Neuronal stem cell (in vitro differentiated cells): ENCODE measurements at regions not wholly inside any gene's neighbourhood (a gene's known extent, or its start where the extent isn't known, plus 50 kb on each side); places are given as distances from the start of the nearest gene placed in this dataset.

Source experiments
- DNase-seq: peaks from one replicate; pipeline ENCODE4 v3.0.0-alpha.2; 2013; ENCODE audit warnings: low spot score
- H2AFZ ChIP-seq: one replicate; pipeline ENCODE4 v1.6.1; 2013; ENCODE audit warnings: mild to moderate bottlenecking, low read length, inconsistent platforms
- H2AK5ac ChIP-seq: 2 replicates; pipeline ENCODE4 v1.6.1; 2013; ENCODE audit warnings: low read depth, mild to moderate bottlenecking, inconsistent platforms, low read length, moderate library complexity, mixed read lengths
- H2BK120ac ChIP-seq: 2 replicates; pipeline ENCODE4 v1.6.1; 2013; ENCODE audit warnings: low read depth, mild to moderate bottlenecking, inconsistent platforms, low read length, moderate library complexity, mixed read lengths
- H2BK12ac ChIP-seq: one replicate; pipeline ENCODE4 v1.6.1; 2013; ENCODE audit warnings: low read length, inconsistent platforms
- H2BK15ac ChIP-seq: 2 replicates; pipeline ENCODE4 v1.6.1; 2013; ENCODE audit warnings: mild to moderate bottlenecking, low read length, inconsistent platforms, mixed read lengths
- H2BK5ac ChIP-seq: one replicate; pipeline ENCODE4 v1.6.1; 2013; ENCODE audit warnings: inconsistent platforms, mild to moderate bottlenecking, low read length, moderate library complexity
- H3K14ac ChIP-seq: one replicate; pipeline ENCODE4 v1.6.1; 2013; ENCODE audit warnings: low read length, inconsistent platforms
- H3K18ac ChIP-seq: 2 replicates; pipeline ENCODE4 v1.6.1; 2013; ENCODE audit warnings: low read length, inconsistent platforms
- H3K23ac ChIP-seq: 2 replicates; pipeline ENCODE4 v1.6.1; 2013; ENCODE audit warnings: low read depth, mild to moderate bottlenecking, mixed read lengths, low read length, inconsistent platforms; ENCODE audit not compliant: poor library complexity
- H3K27ac ChIP-seq: replicated peaks from 3 replicates; pipeline ENCODE4 v1.5.1; 2013; ENCODE audit warnings: low read length, inconsistent platforms
- H3K27me3 ChIP-seq, 3 experiments: 2 replicates each; pipeline ENCODE4 v1.6.1; 2013; ENCODE audit warnings: low read length in 3 of 3, mild to moderate bottlenecking in 2 of 3, inconsistent platforms in 1 of 3, low read depth in 1 of 3, mixed read lengths in 1 of 3, moderate library complexity in 1 of 3; ENCODE audit not compliant: control insufficient read depth in 3 of 3, insufficient read depth in 3 of 3
- H3K36me3 ChIP-seq, 2 donors: replicated peaks in 1 of 2; 2 replicates each; pipeline ENCODE4 v1.6.1; 2013; ENCODE audit warnings: low read length in 2 of 2; ENCODE audit not compliant: control insufficient read depth in 2 of 2, insufficient read depth in 2 of 2
- H3K4ac ChIP-seq: 2 replicates; pipeline ENCODE4 v1.6.1; 2013; ENCODE audit warnings: inconsistent platforms, mild to moderate bottlenecking, low read length, moderate library complexity
- H3K4me1 ChIP-seq, 2 donors: 1 replicate in 1 of 2; 2 replicates in 1 of 2; pipeline ENCODE4 v1.6.1; 2013; ENCODE audit warnings: low read length in 2 of 2, low read depth in 1 of 2; ENCODE audit not compliant: control insufficient read depth in 2 of 2, insufficient read depth in 1 of 2
- H3K4me2 ChIP-seq: one replicate; pipeline ENCODE4 v1.6.1; 2013; ENCODE audit warnings: mild to moderate bottlenecking, low read length, inconsistent platforms; ENCODE audit not compliant: insufficient read depth, poor library complexity, severe bottlenecking
- H3K4me3 ChIP-seq, 2 donors: 2 replicates each; pipeline ENCODE4 v1.5.1; 2013; ENCODE audit warnings: low read length in 2 of 2, mild to moderate bottlenecking in 2 of 2, inconsistent platforms in 1 of 2, moderate library complexity in 1 of 2
- H3K79me1 ChIP-seq: one replicate; pipeline ENCODE4 v1.6.1; 2013; ENCODE audit warnings: low read depth, mild to moderate bottlenecking, inconsistent platforms, low read length, moderate library complexity
- H3K9ac ChIP-seq: one replicate; pipeline ENCODE4 v1.6.1; 2013; ENCODE audit warnings: mild to moderate bottlenecking, low read depth, low read length, inconsistent platforms; ENCODE audit not compliant: poor library complexity
- H3K9me3 ChIP-seq, 2 donors: replicated peaks in 1 of 2; 2 replicates each; pipeline versions ENCODE3 to v1.6.1; 2013; ENCODE audit warnings: low read length in 2 of 2, mild to moderate bottlenecking in 2 of 2, inconsistent platforms in 1 of 2, low read depth in 1 of 2, mixed read lengths in 1 of 2, moderate library complexity in 1 of 2; ENCODE audit not compliant: control insufficient read depth in 2 of 2, insufficient read depth in 1 of 2
- H4K8ac ChIP-seq: one replicate; pipeline ENCODE4 v1.6.1; 2013; ENCODE audit warnings: low read depth, mild to moderate bottlenecking, inconsistent platforms, low read length, moderate library complexity
- H4K91ac ChIP-seq: one replicate; pipeline ENCODE4 v1.6.1; 2013; ENCODE audit warnings: low read length, low read depth, mild to moderate bottlenecking, inconsistent platforms; ENCODE audit not compliant: poor library complexity
- WGBS, 2 donors: extraction: QIAGEN DNeasy Blood & Tissue Kit; methylation state at CpG; one replicate each; pipeline ENCODE4 v1.1.7; 2013; ENCODE audit warnings: missing lambda C conversion rate in 2 of 2, mixed read lengths in 1 of 2; ENCODE audit not compliant: insufficient read length in 2 of 2, insufficient replicate concordance in 1 of 2; ENCODE audit errors: extremely low coverage in 2 of 2; 5-methylcytosine and 5-hydroxymethylcytosine counted together

- Histone ChIP-seq H3K27me3 (no peaks in the 10 kb centered on the region), H2BK120ac (no peak overlapping the region), H2BK12ac (no peak overlapping the region), H2BK15ac (no peak overlapping the region), H3K4me3 (no peak overlapping the region), H3K4me2 (no peak overlapping the region), H2BK5ac (no peak overlapping the region), H3K9me3 (peaks cover 0 to 5% of the 10 kb centered on the region in 2 donors), H3K9ac (no peak overlapping the region), H2AK5ac (no peak overlapping the region), H4K91ac (no peak overlapping the region), H3K36me3 (no peaks in the 10 kb centered on the region), H3K18ac (no peak overlapping the region), H3K14ac (no peak overlapping the region), H3K4ac (no peak overlapping the region), H3K27ac (no peak overlapping the region), H4K8ac (no peak overlapping the region), H2AFZ (peak overlapping the region; percentile 32), H3K23ac (no peak overlapping the region), H3K79me1 (no peaks in the 10 kb centered on the region), H3K4me1 (no peaks in the 10 kb centered on the region)
- 100% methylated on average over 1 of the region's 5 CpGs; no CpG with 5 or more reads in 1 of the 2 donors for WGBS, 2 donors
- no peak for DNase-seq
Observed at GRCh38 chr13:62799931-62800436, 1384.3 kb upstream of the PCDH20 start.

GRCh38 chr13:62799038-62799535 is 1383.4 kb upstream of the PCDH20 start:
- Histone ChIP-seq H3K4ac (no peak overlapping the region), H3K4me3 (no peak overlapping the region), H2BK12ac (no peak overlapping the region), H3K4me1 (no peaks in the 10 kb centered on the region), H4K8ac (no peak overlapping the region), H3K14ac (no peak overlapping the region), H2AFZ (peak overlapping the region; percentile 61), H3K27me3 (no peaks in the 10 kb centered on the region), H3K27ac (no peak overlapping the region), H2BK120ac (no peak overlapping the region), H3K9ac (no peak overlapping the region), H2AK5ac (no peak overlapping the region), H3K9me3 (peaks cover 0 to 5% of the 10 kb centered on the region in 2 donors), H3K23ac (no peak overlapping the region), H3K4me2 (no peak overlapping the region), H3K79me1 (no peaks in the 10 kb centered on the region), H3K36me3 (no peaks in the 10 kb centered on the region), H4K91ac (no peak overlapping the region), H2BK5ac (no peak overlapping the region), H3K18ac (peak overlapping the region; percentile 3), H2BK15ac (no peak overlapping the region)
- no CpG with 5 or more reads among the region's 8 CpGs for WGBS, 2 donors
- DNase-seq: no peak

GRCh38 chr13:62793850-62794249 is 1378.2 kb upstream of the PCDH20 start:
- no peak overlapping the region for H2BK15ac ChIP-seq
- no peak overlapping the region for H2AFZ ChIP-seq
- H3K4me1 ChIP-seq: no peaks in the 10 kb centered on the region
- H4K8ac ChIP-seq: no peak overlapping the region
- no CpG with 5 or more reads among the region's 1 CpG for WGBS, 2 donors
- no peak overlapping the region for H3K9ac ChIP-seq
- no peak overlapping the region for H4K91ac ChIP-seq
- no peaks in the 10 kb centered on the region for H3K36me3 ChIP-seq
- H3K4me3 ChIP-seq: no peak overlapping the region
- H3K18ac ChIP-seq: no peak overlapping the region
- no peak overlapping the region for H3K14ac ChIP-seq
- H2AK5ac ChIP-seq: no peak overlapping the region
- no peak overlapping the region for H2BK12ac ChIP-seq
- H3K27ac ChIP-seq: no peak overlapping the region
- H3K4me2 ChIP-seq: no peak overlapping the region
- no peak overlapping the region for H3K23ac ChIP-seq
- no peaks in the 10 kb centered on the region for H3K27me3 ChIP-seq
- H3K9me3 ChIP-seq: peaks cover 0 to 2% of the 10 kb centered on the region in 2 donors
- H2BK120ac ChIP-seq: no peak overlapping the region
- no peak overlapping the region for H2BK5ac ChIP-seq
- no peaks in the 10 kb centered on the region for H3K79me1 ChIP-seq
- DNase-seq: no peak
- H3K4ac ChIP-seq: no peak overlapping the region

- no peak overlapping the region for H2BK12ac ChIP-seq
- H3K4me2 ChIP-seq: no peak overlapping the region
- no peak for DNase-seq
- no peak overlapping the region for H3K9ac ChIP-seq
- H3K4ac ChIP-seq: no peak overlapping the region
- H2AK5ac ChIP-seq: no peak overlapping the region
- no peaks in the 10 kb centered on the region for H3K79me1 ChIP-seq
- no peak overlapping the region for H4K91ac ChIP-seq
- peaks cover 0 to 2% of the 10 kb centered on the region in 2 donors for H3K4me1 ChIP-seq
- H3K9me3 ChIP-seq: no peaks in the 10 kb centered on the region
- H3K14ac ChIP-seq: no peak overlapping the region
- H3K36me3 ChIP-seq: no peaks in the 10 kb centered on the region
- H2BK15ac ChIP-seq: no peak overlapping the region
- no peak overlapping the region for H2BK120ac ChIP-seq
- no CpG with 5 or more reads among the region's 1 CpG for WGBS, 2 donors
- no peak overlapping the region for H3K27ac ChIP-seq
- no peak overlapping the region for H2BK5ac ChIP-seq
- no peak overlapping the region for H3K4me3 ChIP-seq
- no peak overlapping the region for H4K8ac ChIP-seq
- no peak overlapping the region for H3K18ac ChIP-seq
- no peak overlapping the region for H3K23ac ChIP-seq
- no peaks in the 10 kb centered on the region for H3K27me3 ChIP-seq
- H2AFZ ChIP-seq: no peak overlapping the region
Observed at GRCh38 chr13:62781866-62782265, 1366.2 kb upstream of the PCDH20 start.
